K562 (cell line): ENCODE measurements at regions not wholly inside any gene's neighbourhood (a gene's known extent, or its start where the extent isn't known, plus 50 kb on each side); places are given as distances from the start of the nearest gene placed in this dataset.

Source experiments
- EZH2 ChIP-seq: IDR thresholded peaks from 2 replicates; pipeline ENCODE4 v1.6.1; 2012; ENCODE audit warnings: low read depth, mild to moderate bottlenecking, inconsistent platforms, low read length, borderline replicate concordance
- FOS ChIP-seq: IDR thresholded peaks from 3 replicates; pipeline ENCODE4 v1.6.1; 2011; ENCODE audit not compliant: insufficient read length; ENCODE audit errors: extremely low read depth
- HDAC2 ChIP-seq: fragments of 450-650 bp; IDR thresholded peaks from 2 replicates; pipeline ENCODE4 v1.6.1; 2016; ENCODE audit warnings: mild to moderate bottlenecking
- MED1 ChIP-seq: sonication (generic); formaldehyde crosslinking; IDR thresholded peaks from 2 replicates; pipeline ENCODE4 v1.8.1; 2023; ENCODE audit warnings: missing genetic modification reagents, borderline replicate concordance
- NFIC ChIP-seq: fragments of 450-650 bp; IDR thresholded peaks from 2 replicates; pipeline ENCODE4 v1.6.1; 2017; ENCODE audit warnings: mild to moderate bottlenecking, inconsistent platforms
- NR2F6 ChIP-seq: fragments of 450-650 bp; formaldehyde crosslinking; IDR thresholded peaks from 2 replicates; pipeline ENCODE4 v1.4.0; 2020; ENCODE audit warnings: mild to moderate bottlenecking
- RBM22 ChIP-seq: fragments of 200-400 bp; formaldehyde crosslinking; IDR thresholded peaks from 2 replicates; pipeline ENCODE4 v1.6.1; 2018; ENCODE audit warnings: low read length, low read depth; ENCODE audit not compliant: poor library complexity, severe bottlenecking
- SIX5 ChIP-seq, 2 experiments: IDR thresholded peaks; 2 replicates each; pipeline ENCODE4 v1.6.1; 2011; ENCODE audit warnings: low read length in 2 of 2, borderline replicate concordance in 1 of 2, low read depth in 1 of 2, mild to moderate bottlenecking in 1 of 2, moderate library complexity in 1 of 2; ENCODE audit not compliant: insufficient read depth in 1 of 2
- ZNF239 ChIP-seq: fragments of 250-450 bp; sonication (Bioruptor Pico); IDR thresholded peaks from 2 replicates; pipeline ENCODE4 v1.4.0; 2020; ENCODE audit warnings: mild to moderate bottlenecking

DNA sequence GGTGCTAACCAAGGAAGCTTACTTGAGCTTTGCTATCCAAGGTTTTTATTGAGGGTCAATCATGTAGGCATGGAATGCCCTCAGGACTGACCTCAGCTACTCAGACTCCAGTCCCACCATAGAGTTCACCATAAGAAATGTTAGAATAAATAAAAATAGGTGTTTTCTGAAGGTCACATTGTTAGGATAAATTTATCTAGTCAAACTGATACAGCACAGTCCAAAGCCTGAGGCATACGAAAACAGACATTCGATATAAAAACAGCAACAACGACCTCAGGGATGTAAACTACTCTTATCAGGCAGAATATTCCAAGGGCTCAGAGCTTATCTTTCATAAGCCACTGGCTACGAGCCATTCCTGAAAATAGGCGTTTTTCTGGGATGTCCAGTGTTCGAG is 690.6 kb downstream of the MCTP2 start:
- TF ChIP-seq NR2F6 (no peak), SIX5 (IDR thresholded peaks at IDR 0.05; ENCODE audit: borderline replicate concordance in 1 of 2, insufficient read depth in 1 of 2, low read depth in 1 of 2, low read length in 2 of 2) (no peak), HDAC2 (no peak), FOS (no peak), RBM22 (no peak), EZH2 (no peak), ZNF239 (CRISPR knock-in tag) (no peak), MED1 (CRISPR knock-in tag) (no peak), NFIC (no peak)
